Muscle layer of duodenum (tissue), 2 donors: ENCODE measurements at regions not wholly inside any gene's neighbourhood (a gene's known extent, or its start where the extent isn't known, plus 50 kb on each side); places are given as distances from the start of the nearest gene placed in this dataset.

ENCODE experiments used
- H3K27ac ChIP-seq: one replicate; pipeline ENCODE4 v1.7.0; 2013; ENCODE audit warnings: mild to moderate bottlenecking, low read length
- H3K27me3 ChIP-seq: one replicate; pipeline ENCODE4 v1.7.0; 2013; ENCODE audit warnings: low read depth, mild to moderate bottlenecking, control low read depth, low read length
- H3K36me3 ChIP-seq, 2 donors: one replicate each; pipeline ENCODE4 v1.7.0; 2013; ENCODE audit warnings: low read length in 2 of 2, control low read depth in 1 of 2, mild to moderate bottlenecking in 1 of 2; ENCODE audit not compliant: insufficient read depth in 2 of 2, control insufficient read depth in 1 of 2
- H3K4me1 ChIP-seq, 2 donors: one replicate each; pipeline ENCODE4 v1.7.0; 2013; ENCODE audit warnings: low read length in 2 of 2, mild to moderate bottlenecking in 2 of 2, control low read depth in 1 of 2, moderate library complexity in 1 of 2; ENCODE audit not compliant: insufficient read depth in 2 of 2, control insufficient read depth in 1 of 2
- H3K4me3 ChIP-seq, 2 donors: one replicate each; pipeline ENCODE4 v1.7.0; 2013; ENCODE audit warnings: low read length in 2 of 2, low read depth in 1 of 2, mild to moderate bottlenecking in 1 of 2
- H3K9me3 ChIP-seq, 2 donors: one replicate each; pipeline ENCODE4 v1.7.0; 2013; ENCODE audit warnings: low read length in 2 of 2, control low read depth in 1 of 2, mild to moderate bottlenecking in 1 of 2; ENCODE audit not compliant: control insufficient read depth in 1 of 2
- donor health status: healthy.

DNA sequence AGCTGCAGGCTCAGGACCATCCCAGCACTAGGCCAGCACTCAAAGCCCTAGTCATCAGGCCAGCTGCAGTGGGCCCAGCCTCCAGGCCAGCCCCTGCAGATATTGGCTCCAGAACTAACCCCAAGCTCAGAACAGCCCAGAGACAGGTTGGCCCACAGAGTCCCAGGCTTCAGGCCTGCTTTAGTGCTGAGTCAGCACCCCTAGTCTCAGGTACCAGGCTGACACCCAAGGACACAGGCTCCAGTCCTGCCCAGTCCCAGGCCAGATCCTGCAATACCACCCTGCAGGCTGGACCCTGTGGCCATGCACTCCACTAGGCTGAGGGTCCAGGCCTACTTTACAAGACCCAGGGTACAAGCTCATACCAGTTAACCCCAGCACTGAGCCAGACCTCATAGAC lies 234.4 kb upstream of the GPRIN3 start:
- no peak overlapping the region for H3K27ac ChIP-seq
- H3K27me3 ChIP-seq, result no peaks in the 10 kb centered on the region
- H3K4me1 ChIP-seq, result no peaks in the 10 kb centered on the region
- no peak overlapping the region for H3K4me3 ChIP-seq
- peaks cover 0 to 4% of the 10 kb centered on the region in 2 donors for H3K9me3 ChIP-seq
- H3K36me3 ChIP-seq, result no peaks in the 10 kb centered on the region

DNA sequence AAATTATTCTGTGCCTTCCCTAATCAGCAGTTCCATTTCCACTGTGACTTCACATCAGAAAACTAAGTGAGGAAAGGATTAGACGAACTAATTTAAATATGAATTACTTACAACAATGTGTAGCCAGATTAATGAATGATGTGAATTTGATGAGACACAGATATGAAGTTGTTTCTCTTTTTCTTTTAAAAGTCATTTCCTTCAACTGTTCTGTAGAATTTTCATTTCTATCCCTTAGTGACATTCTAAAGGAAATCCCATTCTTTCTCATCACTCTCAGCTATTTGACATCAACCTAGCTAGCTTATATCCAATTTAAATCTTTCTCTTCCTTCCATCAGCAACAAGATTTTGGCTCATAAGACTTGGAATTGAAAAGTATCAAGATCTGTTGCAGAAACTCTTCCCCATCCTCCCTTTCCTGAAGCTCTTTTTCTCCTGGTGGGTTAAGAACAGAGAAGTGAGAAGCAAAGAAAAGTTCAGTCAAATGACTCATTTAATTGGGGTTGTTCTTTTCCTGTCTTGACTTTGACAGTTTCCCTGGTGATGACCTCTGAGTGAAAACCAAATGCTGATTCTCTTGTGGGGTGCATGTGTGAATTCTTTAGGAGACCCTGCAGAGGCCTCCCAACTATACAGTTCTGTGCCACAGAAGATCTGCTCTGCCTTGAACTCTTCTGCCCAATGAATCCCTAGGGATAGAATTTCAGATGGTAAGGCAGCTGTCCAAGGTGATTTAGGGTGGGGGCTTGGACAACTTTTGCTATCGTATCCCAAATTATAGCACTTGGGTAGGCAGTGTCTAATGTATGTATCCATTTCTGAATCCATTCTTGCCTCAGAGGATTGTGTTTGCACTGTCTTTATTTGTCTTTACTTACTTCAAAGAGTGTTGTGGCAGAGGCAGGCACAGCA lies 232.5 kb upstream of the GPRIN3 start:
- Histone ChIP-seq H3K4me3 (no peak overlapping the region), H3K9me3 (peaks cover 0 to 5% of the 10 kb centered on the region in 2 donors), H3K27me3 (no peaks in the 10 kb centered on the region), H3K4me1 (no peaks in the 10 kb centered on the region), H3K36me3 (no peaks in the 10 kb centered on the region), H3K27ac (no peak overlapping the region)

DNA sequence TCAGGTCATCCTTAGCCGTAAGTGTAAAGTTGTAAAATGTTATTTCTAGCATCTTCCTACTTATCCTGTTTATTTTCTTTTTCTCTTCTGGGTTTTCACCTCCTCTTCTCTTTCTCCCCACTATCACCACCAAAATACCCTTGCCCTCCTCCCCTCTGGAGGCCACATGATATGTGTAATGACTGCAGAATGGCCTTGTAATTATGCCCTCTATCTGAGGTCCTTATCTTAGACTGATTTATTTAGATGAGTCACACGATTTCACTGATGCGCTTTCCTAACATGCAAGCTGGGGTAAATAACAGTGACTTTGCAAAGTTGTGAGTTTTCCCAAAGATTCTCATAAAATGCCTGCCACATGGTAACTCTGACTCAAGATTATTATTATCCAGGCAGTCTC lies 231.8 kb upstream of the GPRIN3 start:
- H3K4me1 ChIP-seq, result no peaks in the 10 kb centered on the region
- H3K27me3 ChIP-seq, result no peaks in the 10 kb centered on the region
- no peak overlapping the region for H3K4me3 ChIP-seq
- H3K9me3 ChIP-seq, result peaks cover 0 to 4% of the 10 kb centered on the region in 2 donors
- H3K36me3 ChIP-seq, result no peaks in the 10 kb centered on the region
- H3K27ac ChIP-seq, result no peak overlapping the region

DNA sequence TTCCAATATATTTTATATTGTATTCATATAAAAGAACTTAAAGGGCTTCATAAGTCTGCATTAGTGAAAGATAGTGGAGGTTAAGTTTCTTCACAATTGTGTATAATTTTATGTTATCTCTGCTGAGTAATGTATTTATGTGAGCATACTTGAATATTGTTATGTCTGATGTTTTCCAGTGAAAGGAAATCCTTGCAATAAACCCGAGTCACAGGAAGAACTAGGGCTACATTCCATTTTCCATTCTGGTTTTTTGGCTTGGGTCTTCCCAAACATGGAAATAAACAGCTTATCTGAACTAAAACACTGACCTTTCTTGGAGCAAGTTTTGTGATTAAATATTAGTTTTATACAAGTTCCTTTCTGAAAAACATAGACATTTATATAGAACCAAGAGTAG lies 231.3 kb upstream of the GPRIN3 start:
- no peaks in the 10 kb centered on the region for H3K36me3 ChIP-seq
- no peaks in the 10 kb centered on the region for H3K27me3 ChIP-seq
- H3K27ac ChIP-seq, result no peak overlapping the region
- H3K4me3 ChIP-seq, result no peak overlapping the region
- peaks cover 0 to 4% of the 10 kb centered on the region in 2 donors for H3K9me3 ChIP-seq
- no peaks in the 10 kb centered on the region for H3K4me1 ChIP-seq

DNA sequence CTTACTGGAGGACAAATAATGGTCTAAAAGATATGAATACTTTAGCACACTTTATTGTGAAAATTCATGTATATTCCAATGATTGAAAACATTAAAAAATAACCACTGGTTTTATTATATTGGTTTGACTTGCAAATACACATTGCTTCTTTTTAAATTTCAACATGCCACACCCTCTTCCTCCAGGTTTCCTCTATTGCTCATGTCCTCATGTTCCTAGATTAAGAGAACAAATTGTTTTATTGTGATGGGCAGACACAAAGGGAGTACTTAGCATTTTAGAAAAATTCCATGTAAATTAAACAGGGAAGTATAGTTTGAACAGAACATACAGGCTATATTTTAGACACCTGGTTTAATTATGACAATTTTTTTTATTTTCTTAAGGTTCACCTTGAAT lies 230.6 kb upstream of the GPRIN3 start:
- no peaks in the 10 kb centered on the region for H3K36me3 ChIP-seq
- no peaks in the 10 kb centered on the region for H3K4me1 ChIP-seq
- no peak overlapping the region for H3K27ac ChIP-seq
- no peak overlapping the region for H3K4me3 ChIP-seq
- no peaks in the 10 kb centered on the region for H3K27me3 ChIP-seq
- peaks cover 0 to 4% of the 10 kb centered on the region in 2 donors for H3K9me3 ChIP-seq

DNA sequence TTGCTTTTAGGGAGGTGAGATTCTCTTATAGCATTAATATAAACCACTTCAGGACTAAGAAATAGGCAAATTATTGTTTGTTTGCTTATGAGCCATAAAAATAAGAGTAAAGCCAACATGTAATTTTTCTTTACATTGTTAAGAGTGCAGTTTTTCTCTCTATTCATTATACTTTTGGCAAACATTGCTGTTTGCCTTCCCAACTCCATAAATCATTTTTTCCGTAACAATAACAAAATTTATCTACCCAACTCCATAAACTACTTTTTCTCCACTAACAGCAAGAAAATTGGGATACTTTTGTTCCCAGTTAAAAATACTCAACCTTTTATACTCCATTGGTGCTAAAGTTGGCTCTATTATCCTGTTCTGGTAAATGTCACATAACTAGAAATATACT lies 229.7 kb upstream of the GPRIN3 start:
- H3K9me3 ChIP-seq, result peaks cover 0 to 4% of the 10 kb centered on the region in 2 donors
- no peaks in the 10 kb centered on the region for H3K4me1 ChIP-seq
- no peaks in the 10 kb centered on the region for H3K36me3 ChIP-seq
- no peaks in the 10 kb centered on the region for H3K27me3 ChIP-seq
- H3K27ac ChIP-seq, result no peak overlapping the region
- no peak overlapping the region for H3K4me3 ChIP-seq

DNA sequence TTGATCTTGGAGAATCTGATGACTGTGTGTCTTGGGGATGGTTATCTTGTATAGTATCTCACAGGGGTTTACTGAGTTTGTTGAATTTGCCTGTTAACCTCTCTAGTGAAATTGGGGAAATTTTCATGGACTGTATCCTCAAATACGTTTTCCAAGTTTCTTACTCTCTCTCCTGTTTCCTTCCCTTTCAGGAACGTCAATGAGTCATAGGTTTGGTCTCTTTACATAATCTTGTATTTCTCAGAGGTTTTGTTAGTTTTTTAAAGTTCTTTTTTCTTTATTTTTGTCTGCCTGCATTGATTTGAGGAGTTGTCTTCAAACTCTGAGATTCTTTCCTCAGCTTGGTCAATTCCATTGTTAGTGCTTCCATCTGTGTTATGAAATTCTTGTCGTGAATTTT lies 227.7 kb upstream of the GPRIN3 start:
- no peak overlapping the region for H3K27ac ChIP-seq
- no peaks in the 10 kb centered on the region for H3K27me3 ChIP-seq
- H3K9me3 ChIP-seq, result peaks cover 0 to 4% of the 10 kb centered on the region in 2 donors
- no peaks in the 10 kb centered on the region for H3K36me3 ChIP-seq
- no peaks in the 10 kb centered on the region for H3K4me1 ChIP-seq
- no peak overlapping the region for H3K4me3 ChIP-seq

DNA sequence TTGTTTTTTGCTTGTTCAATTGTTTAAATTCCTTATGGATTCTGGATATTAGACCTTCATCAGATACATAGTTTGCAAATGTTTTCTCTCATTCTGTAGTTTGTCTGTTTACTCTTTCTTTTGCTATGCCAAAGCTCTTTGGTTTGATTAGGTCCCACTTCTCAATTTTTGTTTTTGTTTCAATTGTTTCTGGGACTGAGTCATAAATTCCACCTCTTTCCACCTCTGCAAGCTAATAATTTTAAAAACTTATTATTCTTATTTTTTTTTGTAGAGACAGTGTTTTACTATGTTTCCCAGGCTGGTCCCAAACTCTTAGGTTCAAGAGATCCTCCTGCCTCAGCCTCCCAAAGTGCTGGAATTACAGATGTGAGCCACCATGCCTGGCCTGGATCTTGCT lies 226.8 kb upstream of the GPRIN3 start:
- peaks cover 0 to 4% of the 10 kb centered on the region in 2 donors for H3K9me3 ChIP-seq
- H3K27ac ChIP-seq, result no peak overlapping the region
- H3K4me1 ChIP-seq, result no peaks in the 10 kb centered on the region
- no peaks in the 10 kb centered on the region for H3K27me3 ChIP-seq
- no peaks in the 10 kb centered on the region for H3K36me3 ChIP-seq
- no peak overlapping the region for H3K4me3 ChIP-seq

DNA sequence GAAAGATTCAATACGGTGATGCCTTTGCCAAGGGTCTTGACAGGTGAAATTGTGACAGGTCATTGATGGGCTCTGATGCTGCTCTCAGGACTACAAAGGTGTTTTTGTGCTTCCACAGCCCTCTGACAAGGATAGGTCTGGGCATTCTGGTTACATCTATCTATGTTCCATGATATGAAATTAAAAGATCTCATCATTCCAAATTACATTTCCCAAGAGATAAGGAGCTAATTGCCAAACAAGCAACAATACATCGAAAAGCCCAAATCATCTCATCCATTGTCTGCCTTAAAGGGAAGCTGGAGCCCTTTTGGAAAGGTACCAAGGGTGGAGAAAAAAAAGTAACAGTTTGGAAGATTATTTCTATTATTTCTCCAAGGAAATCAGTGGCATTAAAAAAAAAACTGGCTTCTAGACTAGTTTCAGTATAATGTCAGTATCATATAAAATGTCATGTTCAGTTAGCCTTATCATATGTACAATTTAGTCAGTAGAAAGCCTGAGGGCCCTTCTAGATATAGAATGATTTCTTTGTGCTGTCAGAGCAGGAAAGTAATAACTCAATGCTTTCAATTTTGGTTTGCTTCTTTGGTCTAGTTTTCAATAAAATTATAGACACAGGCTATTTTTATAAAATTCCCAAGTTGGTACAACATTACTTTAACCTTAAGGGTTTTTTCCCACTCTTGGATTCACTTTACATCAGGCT lies 224.5 kb upstream of the GPRIN3 start:
- no peaks in the 10 kb centered on the region for H3K27me3 ChIP-seq
- no peaks in the 10 kb centered on the region for H3K4me1 ChIP-seq
- no peaks in the 10 kb centered on the region for H3K36me3 ChIP-seq
- H3K9me3 ChIP-seq, result peaks cover 0 to 4% of the 10 kb centered on the region in 2 donors
- no peak overlapping the region for H3K4me3 ChIP-seq
- H3K27ac ChIP-seq, result no peak overlapping the region

DNA sequence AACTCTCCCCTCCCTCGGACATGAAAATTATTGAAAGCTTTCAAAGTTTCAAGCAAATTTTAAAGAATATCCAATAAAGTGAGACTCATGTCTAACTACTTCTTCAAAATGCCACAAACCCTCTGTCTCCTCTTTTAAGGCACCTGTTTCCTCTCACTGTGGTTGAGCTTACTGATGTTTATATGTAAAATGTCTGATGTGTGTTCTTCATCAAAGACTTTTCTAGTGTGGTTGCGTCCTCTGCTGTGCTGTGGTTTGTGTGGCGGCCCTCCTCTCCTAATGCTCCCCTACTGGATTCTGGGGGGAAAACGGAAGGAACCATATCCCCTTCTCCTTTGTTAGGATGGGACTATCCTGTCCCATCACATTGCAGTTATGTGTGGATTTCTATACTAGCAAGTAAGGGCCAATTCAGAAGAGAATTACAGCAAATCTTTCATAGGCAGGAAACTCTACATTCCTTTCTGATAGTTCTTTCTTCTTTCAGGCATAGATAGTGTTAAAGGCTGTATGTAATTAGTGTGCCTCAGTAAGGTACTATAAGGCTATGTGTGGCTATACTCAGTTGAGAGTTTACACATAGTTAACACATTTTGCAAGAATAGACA lies 221.0 kb upstream of the GPRIN3 start:
- no peaks in the 10 kb centered on the region for H3K27me3 ChIP-seq
- no peaks in the 10 kb centered on the region for H3K36me3 ChIP-seq
- no peak overlapping the region for H3K27ac ChIP-seq
- no peak overlapping the region for H3K4me3 ChIP-seq
- H3K9me3 ChIP-seq, result no peaks in the 10 kb centered on the region
- no peaks in the 10 kb centered on the region for H3K4me1 ChIP-seq

DNA sequence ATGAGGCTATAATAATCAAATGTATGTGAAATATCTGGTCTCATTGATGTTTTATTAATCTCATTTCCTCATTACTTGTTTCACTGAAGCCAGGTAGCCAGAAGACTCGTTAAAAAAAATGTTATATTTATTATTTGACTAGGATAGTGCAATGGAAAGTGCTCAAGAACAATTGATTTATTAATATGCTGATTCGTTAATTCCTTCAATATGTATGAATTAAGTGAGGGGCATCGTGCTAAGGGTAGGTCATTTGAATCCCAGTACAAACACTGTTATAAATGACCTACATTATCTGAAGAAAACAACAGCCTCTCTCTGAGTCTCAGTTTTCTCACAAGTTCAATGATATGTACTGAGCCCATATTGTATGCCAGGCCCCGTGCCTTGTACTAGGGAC lies 214.2 kb upstream of the GPRIN3 start:
- no peak overlapping the region for H3K27ac ChIP-seq
- H3K36me3 ChIP-seq, result no peaks in the 10 kb centered on the region
- H3K9me3 ChIP-seq, result no peaks in the 10 kb centered on the region
- H3K4me1 ChIP-seq, result no peaks in the 10 kb centered on the region
- no peaks in the 10 kb centered on the region for H3K27me3 ChIP-seq
- H3K4me3 ChIP-seq, result no peak overlapping the region
